Eye (tissue), 1 donor: ENCODE measurements at regions not wholly inside any gene's neighbourhood (a gene's known extent, or its start where the extent isn't known, plus 50 kb on each side); places are given as distances from the start of the nearest gene placed in this dataset.

ENCODE experiments used
- DNase-seq: peaks from one replicate; pipeline ENCODE4 v3.0.0-alpha.2; 2015

DNA sequence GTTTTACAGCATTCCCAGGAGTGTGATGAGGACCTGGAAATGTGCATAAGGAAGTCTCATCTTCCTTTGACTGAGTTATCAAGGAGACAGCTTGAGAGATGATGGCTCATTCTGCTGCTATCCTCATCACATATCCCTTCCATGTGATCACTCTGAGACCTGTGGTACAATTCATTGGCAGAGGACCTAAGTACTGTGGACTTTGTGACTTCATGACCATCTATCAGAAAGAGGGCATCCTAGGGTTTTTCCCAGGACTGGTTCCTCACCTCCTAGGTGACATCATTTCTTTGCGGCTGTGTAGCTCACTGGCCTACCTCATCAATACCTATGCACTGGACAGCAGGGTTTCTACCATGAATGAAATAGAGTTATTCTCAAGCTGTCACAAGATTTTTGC, 172.1 kb upstream of the PLEKHG7 start:
- DNase-seq = no peak

DNA sequence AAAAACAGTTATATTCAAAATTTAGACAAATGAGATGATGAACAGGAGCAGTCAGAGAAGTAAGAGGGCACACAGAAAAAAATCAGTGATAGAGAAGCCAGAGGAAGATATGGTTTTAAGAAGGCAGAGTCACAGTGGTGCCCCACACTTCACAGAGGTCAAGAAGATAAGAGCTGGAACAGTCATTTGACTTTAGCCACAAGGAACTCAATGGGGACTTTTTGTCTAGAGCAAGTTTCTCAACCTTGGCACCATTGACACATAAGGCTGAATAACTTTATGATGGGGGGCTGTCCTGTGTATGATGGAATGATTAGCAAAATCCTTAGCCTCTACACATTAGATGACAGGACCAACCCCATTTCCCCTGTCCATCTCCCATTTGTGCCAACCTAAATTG, 172.8 kb upstream of the PLEKHG7 start:
- DNase-seq = no peak

DNA sequence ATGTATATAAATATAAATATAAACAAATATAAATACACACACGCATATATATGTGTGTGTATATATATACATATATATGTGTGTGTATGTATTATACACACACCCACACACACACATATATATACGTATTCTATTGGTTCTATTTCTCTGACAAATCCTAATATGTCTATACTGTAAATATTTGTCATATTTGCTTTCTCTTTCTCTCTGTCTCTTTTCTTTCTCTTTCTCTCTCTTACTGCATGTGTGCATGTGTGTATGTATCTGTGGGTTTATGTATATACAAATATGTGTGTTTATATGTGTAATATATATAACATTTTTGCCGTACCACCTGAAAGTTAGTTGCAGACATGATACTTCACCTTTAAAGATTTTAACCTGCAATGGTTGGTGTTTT, 174.2 kb upstream of the PLEKHG7 start:
- DNase-seq = no peak

DNA sequence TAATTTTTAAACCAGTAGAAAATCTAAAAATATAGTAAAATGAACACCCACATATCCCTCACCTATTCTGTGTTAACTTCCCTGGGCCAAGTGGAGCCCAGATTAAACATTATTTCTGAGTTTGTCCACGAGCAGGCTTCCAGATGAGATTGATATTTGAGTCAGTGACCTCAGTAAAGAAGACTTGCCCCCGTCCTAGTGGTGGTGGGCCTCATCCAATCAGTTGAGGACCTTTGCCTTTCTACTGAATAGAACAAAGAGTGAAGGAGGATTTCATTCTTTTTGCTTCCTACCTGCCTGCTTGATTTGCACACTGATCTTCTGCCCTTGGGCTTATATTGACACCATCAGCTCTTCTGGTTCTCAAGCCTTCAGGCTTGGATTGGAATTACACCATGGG, 174.7 kb upstream of the PLEKHG7 start:
- no peak for DNase-seq

DNA sequence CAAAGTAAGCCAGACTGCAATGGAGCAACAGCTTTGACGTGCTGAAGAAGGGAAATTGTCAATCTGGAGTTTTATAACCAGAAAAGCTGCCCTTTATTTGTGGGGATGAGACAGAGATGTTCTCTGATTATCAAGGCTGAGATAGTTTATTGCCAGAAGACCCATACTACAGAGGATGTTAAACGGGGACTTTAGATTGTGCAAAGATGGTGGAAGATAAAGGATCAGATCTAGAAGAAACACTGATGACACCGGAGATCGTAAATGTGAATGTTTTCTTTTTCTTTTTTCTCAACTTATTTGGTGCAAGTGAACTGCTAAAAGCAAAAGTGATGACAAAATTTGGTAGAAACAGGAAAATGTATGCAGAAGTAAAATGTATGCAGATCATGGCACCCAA, 178.3 kb upstream of the PLEKHG7 start:
- DNase-seq = no peak

DNA sequence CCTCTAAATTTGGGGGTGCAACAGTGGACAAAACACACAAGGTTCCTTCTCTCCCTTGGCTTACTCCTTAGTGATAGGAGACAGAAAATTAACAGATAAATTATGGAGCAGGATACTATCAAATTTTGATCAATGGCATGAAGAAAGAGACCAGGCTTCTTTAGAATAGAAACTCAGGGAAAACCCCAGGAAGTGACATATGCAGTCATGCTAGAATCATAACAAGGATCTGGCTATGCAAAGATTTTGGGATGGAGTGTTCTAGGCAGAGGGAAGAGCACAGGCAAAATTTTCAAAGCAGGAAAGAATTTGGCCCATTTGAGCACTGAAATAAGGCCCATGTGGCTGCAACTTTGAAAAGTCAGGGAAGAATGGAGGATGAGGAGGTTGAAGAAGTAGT, 182.3 kb upstream of the PLEKHG7 start:
- DNase-seq = no peak

DNA sequence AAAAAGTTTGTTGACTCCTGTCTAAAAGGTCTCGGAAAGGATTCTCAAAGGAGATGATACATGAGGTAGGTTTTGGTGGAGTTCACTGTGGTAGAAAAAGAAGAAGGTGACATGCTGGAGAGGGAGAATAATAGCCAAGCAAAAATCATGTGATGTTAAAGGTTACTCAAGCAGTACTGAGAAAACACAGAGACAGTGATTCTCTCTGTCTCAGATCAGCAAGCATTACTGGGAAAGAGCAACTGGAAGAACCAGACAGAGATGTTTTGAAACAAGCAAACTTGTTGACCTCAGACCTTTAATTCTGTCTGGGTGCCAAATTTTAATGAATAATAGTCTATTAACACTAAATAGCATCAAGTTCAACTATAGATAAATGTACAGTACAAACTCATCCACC, 183.5 kb upstream of the PLEKHG7 start:
- DNase-seq = no peak

DNA sequence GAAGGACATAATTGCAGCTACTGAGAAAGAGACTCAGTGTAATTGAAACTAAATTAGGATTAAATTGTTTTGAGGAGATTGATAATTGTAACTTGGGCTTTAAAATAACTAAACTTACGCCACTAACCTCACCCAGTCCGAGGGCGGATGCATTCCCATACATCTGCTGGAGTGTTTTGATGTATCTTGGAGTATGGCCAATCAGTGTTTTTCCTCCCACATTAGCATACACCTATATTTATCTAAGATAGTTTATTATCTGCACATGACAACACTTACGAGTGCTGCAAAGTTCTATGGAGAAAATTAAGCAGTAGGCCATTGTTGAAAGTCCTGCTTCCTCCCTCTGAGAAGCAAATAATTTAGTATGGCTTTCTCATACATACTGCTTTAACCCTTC, 184.7 kb upstream of the PLEKHG7 start:
- DNase-seq = no peak

DNA sequence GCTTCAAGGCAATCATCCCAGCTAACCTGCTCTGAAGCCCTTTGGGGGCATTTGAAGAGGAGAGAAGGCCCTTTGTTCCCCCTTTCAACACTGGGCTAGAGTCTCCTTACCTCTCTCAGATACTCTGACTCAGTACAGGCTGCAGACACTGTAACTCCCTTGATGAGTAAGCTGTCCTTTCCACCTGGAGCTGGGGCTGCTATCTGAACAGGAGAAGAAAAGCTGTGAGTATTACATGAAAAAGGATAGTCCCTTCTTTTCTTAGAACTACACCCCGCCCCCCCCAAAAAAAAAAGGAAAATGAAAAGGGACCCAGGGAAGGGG, 186.6 kb upstream of the PLEKHG7 start:
- DNase-seq = no peak

DNA sequence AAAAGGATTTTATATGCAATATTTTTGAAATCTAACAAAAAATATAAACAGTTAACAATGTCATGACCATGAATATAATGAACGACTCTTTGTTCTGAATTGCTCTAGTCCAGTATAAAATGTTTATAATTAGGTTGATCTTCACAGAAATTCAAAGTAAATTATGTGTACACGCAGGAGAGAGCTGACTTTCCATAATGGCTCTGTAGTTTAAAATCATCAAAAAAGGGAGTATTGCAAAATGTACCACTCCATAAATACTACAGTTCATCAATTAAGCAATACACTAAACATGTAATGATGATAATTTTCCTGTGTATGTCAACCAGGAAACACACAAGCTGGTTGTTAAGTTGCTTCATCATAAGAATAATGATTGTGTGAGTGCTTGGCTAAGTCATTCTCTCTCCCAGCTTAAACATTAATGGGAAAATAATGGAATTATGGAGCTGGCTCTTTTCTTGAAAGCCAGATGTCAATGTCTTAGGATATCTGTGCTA, 189.5 kb upstream of the PLEKHG7 start:
- DNase-seq = no peak

DNA sequence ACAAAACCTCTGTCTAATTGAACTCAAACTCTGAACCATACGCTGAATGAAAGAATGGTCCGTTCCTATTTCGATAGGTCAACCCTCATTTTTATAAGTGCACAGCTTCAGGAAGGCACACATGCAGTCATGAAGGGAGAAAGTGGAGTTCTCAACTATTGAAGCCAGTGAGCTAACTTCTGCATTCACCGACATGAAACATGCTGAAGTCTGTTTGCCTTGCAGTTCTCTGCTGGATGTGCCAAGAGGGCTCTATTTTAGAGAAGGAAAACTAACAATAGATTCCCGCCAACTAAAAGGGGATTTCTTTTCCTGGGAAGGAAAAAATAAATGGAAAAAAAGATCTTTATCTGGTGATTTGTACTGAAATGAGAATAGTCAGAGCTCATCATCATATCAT, 191.0 kb upstream of the PLEKHG7 start:
- DNase-seq = no peak

DNA sequence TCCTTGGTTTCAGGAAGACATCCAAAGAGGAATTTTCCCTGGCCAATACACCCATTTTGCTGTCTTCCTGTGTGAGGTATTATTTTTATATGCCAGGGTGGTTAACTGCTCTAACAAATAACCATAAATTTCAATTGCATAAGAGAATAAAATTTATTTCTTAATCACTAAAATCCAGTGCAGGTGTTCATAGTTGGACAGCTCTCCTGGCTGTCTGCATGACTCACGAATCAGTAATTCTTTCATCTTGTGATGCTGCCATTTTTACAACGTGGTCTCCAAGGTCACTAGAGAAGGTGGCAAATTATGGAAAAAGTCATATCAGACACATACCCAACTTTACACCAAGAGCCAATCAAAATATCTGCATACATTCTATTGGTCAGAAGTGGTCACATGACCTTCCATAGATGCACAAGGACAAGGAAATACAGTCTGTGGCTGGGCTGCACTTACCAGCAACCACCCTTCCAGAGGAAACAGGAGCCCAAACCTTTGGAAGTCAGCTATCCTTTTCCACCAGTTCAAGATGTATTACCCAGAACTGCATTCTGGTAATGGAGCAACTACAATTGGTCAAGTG, 193.5 kb upstream of the PLEKHG7 start:
- no peak for DNase-seq

DNA sequence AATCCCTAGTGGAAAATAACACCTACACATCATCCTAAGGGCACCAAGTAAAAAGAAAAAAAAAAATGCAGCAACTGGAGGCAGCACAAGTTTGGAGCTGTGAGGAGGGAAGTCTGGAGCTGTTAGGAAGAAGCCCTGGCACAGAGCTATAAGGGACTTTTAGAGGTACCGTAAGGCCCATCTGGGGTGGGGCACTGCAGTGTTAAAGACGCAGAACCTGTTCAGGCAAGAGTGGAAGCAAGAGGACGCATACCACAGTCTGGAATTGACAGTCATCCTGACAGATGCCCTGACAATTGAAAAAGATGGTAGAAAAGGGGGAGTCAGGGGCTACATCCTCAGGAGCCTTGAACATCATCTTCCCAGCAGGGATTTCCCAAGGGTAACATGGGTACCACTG, 195.9 kb upstream of the PLEKHG7 start:
- DNase-seq = peak; percentile 11

DNA sequence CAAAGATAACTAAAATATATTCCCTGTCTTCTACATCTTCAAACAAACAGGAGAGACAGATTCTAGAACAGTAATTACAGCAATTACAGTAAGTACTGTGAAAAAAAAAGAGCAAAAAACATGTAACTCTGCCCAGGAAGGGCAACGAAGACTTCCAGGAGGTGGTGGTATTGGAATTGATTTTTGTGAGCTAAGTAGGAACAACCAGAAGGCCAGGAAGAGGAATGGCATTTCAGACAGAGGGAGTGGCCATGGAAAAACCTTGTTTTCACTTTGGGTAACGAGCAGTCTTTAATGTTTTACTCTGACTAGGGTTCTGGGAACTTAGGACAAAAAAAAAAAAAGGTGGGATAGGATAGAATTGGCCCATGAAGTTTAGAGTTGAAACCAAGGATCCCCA, 196.3 kb upstream of the PLEKHG7 start:
- DNase-seq = no peak

DNA sequence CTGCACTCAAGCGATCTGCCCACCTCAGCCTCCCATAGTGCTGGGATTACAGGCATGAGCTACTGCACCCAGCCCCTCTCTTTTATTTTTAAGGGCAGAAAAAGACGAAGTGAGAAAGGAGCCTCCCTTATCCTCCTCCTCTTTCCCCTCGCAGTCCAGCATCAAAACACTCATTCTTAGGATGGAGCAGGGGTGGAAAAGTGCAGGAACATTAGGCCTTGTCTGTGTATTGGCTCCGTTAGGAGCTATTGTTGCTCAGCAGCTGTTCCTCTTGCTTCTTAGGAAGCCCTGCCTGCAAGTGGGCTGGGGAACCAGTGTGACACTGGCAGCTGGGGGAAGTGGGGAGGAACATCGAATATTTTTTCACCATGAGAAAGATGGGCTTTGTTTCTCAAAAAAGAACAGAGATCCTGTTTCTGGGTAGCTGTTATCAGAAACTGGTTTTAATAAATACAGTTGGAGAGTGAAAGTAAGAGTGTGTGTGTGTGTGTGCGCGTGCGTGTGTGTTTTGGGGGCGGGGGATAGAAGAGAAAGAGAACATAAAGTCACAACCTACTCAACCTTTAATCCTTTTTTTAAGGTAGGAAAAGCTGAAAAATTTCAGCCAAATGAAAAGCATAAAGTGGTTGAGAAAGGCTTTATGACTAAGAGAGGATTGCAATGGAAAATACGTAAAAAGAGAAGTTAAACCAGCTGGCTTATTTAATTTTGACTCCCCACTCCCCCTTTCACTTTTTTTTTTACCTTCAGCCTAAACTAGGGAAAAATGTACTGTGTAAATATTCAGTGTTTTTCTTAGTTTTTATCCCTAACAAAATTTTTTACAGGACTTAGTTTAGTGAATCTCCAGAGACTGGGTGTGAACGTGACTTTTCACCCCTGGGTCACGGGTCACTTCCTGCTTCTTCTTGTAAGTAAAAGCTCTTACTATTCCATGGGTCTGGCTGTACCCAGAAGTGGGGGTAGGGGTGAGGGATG, 197.2 kb upstream of the PLEKHG7 start:
- peak; percentile 74 for DNase-seq

DNA sequence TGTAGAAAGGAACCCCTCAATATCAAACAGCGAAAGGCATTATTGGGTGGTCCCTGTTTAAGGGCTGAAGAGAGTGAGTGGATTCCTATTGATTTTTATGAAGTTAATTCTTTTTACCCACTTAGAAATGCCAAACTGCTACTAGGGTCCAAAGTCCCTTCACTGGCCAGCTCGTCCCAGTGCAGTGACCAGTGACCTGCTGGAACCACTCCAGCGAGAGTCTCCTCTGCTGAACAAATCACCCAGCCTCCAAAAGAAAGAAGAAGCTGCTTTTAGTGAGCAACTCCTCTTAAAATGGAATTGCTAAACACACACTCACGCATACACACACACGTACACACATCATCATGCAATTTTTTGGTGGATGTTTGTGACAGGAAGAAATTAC, 198.2 kb upstream of the PLEKHG7 start:
- no peak for DNase-seq

DNA sequence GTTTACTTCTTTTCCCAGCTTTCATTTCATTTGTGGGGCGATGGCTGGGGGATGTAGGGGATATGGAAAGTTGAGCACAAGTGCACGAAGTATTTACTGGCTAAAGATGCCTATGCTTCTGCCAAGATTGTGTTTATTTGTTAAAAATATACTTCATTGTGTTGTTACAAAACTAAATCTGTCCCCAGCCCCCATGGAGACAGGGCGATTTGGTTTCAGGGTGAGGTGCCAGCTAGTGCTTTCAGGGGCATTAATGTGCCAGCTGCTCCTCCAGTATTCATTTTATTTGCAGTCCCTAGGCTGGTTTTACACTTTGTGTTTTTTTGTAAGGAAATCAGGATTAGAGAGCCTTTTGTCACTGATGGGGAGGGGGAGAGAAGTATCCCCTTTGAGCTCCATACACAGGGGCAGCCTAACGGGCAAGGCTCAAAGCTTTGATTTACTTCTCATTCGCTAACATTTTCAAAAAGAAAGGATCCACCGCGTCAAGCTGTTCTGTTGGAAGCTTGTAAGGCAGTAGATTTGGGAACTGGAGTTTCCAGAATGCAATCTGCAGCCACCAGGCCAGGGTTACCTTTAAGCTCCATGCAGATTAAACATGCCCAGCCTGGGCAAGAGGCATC, 198.7 kb upstream of the PLEKHG7 start:
- DNase-seq = peak; percentile 14

DNA sequence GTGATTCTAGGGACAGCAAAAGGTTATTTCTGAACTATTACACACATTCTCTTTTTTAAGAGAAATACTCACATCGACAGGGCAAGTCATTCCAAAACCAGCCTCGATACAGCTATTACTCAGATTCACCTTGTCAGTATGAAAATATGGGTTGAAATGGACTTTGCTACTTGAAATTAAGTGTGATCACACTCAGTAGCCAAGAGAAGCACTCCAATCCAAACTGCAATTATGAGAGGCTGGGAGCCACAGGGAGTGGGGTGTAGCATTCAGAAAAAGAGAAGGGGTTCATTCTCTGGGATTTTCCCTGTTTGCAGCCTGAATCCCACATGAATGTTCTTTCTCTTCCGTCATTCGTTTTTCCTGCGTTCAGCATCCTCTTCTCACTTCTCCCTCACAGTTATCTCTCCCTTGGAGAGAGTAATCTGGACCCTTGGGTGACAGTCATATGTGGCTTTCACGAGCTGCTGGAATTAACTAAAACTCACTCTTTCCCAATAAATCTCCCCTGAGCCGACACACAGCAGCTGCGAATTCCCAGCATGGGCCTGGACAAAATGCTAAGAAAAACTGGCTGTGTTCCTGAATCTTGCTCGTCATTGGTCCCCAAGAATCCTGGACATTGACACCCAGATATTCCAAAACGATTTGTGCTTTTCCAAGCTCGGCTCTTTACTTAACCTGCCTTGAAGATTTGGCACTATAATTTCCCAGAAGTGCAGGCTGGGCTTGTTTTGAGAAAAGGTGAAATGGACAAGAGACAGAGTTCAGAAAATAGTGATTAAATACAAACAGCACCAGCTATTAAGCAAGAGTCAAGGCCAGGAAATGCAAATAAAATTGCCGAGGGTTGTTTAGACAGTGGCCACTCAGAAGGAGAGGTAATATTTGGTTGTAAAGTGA, 199.5 kb upstream of the PLEKHG7 start:
- peak; percentile 9 for DNase-seq

DNA sequence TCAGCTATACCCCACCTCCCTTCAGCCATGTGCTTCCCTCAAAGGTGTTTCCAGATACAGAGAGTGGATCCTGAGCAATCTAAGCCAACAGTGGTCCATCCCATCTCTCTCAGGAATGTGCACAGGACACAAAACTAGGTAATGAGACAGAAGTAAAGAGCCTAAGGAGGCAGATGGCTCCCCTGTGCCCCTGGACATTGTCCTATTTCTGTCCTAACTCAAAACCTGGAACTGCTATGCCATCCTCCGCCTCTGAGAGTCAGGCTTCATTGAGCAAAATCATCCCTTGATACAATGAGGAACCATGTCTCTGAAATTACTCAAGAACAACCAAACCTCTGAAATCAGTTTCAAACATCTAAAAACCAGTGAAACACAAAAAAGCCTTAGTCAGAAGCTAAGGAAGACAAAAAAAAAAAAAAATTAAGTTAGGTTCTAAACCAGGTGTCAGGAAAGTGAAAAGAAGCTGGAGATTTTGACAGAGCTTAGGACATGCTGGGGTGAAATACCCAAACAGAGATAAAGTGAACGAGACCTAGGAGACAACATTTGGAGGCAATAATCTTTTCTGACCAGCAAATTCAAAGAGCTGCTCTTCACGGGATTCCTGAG, 200.3 kb upstream of the PLEKHG7 start:
- DNase-seq = no peak

DNA sequence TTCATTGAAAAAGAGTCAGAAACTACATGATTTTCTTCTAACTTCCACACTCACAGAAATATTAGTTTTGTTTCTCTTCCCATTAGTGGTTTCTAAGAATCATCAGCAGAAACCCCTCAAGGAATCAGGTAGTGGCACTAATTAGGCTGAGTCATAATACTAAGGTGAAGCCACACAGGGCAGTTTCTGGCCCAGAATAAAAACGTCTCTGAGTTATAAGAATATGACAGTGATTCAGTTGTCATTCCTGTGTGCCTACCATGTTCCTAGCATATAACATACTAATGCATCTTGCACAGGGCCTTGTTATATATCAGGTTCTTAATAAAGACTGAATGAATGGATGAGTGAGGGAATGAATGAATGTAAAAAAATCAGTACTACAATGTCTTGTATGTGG, 206.0 kb upstream of the PLEKHG7 start:
- no peak for DNase-seq

DNA sequence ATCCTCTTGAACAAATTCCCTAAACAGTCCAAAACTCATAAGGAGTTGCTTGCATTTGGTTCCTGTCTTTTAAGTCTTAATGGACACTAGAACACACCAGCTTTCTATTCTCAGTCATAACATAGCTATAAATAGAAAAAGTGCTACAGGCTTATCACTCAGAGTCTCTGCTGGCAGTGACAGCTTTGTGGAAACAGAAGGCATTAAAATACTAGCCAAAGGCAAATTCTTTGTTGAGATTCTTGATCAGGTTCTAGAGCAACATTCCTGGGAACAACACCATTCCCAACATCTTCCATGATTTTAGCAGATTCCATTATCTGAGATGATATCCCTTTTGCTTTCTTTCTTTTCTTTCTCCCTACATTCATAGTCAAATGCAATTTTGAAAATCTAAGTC, 207.7 kb upstream of the PLEKHG7 start:
- DNase-seq = no peak

DNA sequence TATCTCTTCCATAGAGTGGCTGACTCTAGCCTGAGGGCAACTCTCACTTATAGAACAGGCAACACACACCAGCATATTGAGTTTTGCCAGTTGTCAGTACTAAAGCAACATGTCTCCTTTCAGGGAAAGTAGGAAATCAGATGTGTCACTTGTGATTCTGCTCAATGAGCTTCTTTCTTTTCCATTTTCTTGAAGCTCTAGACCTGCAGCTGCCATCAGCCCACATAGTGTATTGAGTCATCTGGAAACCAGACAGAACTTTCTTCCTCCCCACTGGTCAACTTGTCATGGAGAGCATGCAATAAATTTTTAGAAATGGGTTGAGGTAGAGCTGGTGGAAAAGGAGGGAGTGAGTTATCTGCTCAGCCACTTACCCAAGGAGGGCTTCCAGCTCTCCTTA, 209.0 kb upstream of the PLEKHG7 start:
- DNase-seq = no peak

DNA sequence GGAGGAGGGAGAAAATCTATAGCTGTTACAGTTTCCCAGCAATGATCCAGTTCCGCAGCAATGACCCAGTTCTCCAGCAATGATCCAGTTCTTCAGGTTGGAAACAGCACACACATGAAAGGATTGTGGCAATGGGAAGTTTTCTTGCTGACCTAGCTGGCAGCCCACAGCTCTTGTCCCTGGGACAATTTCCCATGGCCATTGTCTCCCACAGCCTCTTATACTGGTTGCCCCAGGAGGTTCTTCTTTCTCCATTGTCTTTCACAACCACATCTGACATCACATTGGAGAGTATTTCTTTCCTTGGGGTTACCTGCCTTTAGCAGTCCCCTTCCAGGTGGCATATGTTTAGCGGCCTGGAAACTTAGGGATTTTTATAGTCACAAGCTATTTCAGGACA, 209.8 kb upstream of the PLEKHG7 start:
- no peak for DNase-seq
